SK-N-SH (cell line): ENCODE measurements at regions not wholly inside any gene's neighbourhood (a gene's known extent, or its start where the extent isn't known, plus 50 kb on each side); places are given as distances from the start of the nearest gene placed in this dataset.

Experiments
- EP300 ChIP-seq, 2 experiments: IDR thresholded peaks; 2 replicates each; pipeline versions ENCODE4 v1.4.0 to v1.6.1; 2012; ENCODE audit warnings: borderline replicate concordance in 1 of 2, low read depth in 1 of 2, low read length in 1 of 2
- JUND ChIP-seq: IDR thresholded peaks from 2 replicates; pipeline ENCODE4 v1.4.0; 2012
- POLR2AphosphoS5 ChIP-seq: IDR thresholded peaks from 2 replicates; pipeline ENCODE4 v1.6.1; 2012; ENCODE audit warnings: low read depth, low read length
- RAD21 ChIP-seq: IDR thresholded peaks from 2 replicates; pipeline ENCODE4 v1.6.1; 2012; ENCODE audit warnings: mild to moderate bottlenecking, low read length
- RFX5 ChIP-seq: IDR thresholded peaks from 2 replicates; pipeline ENCODE4 v1.6.1; 2012; ENCODE audit warnings: mild to moderate bottlenecking, improper control_type of control experiment, low read length
- TAF1 ChIP-seq: IDR thresholded peaks from 2 replicates; pipeline ENCODE4 v1.6.1; 2012; ENCODE audit warnings: low read depth, mild to moderate bottlenecking, low read length, moderate library complexity, borderline replicate concordance
- TF ChIP-seq, protein P1 (sequence below): fragments of 150-350 bp; IDR thresholded peaks from 2 replicates; pipeline ENCODE4 v1.6.1; 2017; ENCODE audit warnings: antibody characterized with exemption, low read length, low read depth, borderline replicate concordance
- TF ChIP-seq, protein P2 (sequence below): IDR thresholded peaks from 2 replicates; pipeline ENCODE4; 2012
- TF ChIP-seq, protein P3 (sequence below): fragments of 200-600 bp; sonication (generic); IDR thresholded peaks from 2 replicates; pipeline ENCODE4 v1.6.1; 2017; ENCODE audit warnings: antibody characterized with exemption, mild to moderate bottlenecking, moderate library complexity
- TF ChIP-seq, protein P4 (sequence below): IDR thresholded peaks from 2 replicates; pipeline ENCODE4 v1.4.0; 2012; ENCODE audit warnings: low read depth

DNA sequence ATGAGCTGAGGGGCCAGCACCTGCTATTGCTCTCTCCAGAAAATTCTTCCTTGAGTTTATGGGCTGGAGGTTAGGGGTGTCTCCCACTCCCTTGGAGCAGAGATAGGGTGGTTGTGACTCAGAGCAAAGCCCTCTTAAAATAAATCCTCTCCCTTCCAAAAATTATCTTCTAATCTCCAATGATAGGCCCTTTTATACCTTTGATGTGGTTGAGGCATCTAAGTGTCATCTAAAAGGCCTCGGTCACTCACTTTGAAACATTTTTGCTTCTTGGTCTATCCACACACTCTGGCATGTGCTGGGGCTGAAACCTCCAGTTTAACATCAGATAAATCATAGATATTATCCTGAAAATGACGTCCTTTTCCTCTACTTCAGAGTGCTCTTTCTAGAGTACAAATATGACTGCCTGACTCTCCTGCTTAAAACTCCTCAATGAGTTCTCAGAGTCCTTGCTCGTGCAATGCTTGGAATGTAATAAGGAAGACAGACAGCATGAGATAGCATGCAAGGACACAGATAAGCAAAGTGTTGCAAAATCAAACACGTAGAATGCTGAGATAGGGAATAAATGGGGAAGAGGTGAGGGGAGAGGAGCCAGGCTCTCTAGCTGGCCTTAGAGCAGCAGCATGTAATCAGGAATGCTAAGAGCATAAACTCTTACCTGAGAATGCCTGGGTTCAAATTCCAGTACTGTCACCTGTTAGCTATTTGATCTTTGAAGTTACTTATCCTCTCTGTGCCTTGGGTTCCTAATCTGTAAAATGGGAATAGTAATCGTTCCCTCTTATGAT is 374.1 kb upstream of the CITED2 start:
- TF ChIP-seq, protein P1, sequence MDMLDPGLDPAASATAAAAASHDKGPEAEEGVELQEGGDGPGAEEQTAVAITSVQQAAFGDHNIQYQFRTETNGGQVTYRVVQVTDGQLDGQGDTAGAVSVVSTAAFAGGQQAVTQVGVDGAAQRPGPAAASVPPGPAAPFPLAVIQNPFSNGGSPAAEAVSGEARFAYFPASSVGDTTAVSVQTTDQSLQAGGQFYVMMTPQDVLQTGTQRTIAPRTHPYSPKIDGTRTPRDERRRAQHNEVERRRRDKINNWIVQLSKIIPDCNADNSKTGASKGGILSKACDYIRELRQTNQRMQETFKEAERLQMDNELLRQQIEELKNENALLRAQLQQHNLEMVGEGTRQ: no peak
- TF ChIP-seq, protein P2, sequence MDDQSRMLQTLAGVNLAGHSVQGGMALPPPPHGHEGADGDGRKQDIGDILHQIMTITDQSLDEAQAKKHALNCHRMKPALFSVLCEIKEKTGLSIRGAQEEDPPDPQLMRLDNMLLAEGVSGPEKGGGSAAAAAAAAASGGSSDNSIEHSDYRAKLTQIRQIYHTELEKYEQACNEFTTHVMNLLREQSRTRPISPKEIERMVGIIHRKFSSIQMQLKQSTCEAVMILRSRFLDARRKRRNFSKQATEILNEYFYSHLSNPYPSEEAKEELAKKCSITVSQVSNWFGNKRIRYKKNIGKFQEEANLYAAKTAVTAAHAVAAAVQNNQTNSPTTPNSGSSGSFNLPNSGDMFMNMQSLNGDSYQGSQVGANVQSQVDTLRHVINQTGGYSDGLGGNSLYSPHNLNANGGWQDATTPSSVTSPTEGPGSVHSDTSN: no peak
- TF ChIP-seq TAF1: no peak
- no peak for TF ChIP-seq EP300 (IDR thresholded peaks at IDR 0.05; ENCODE audit: borderline replicate concordance in 1 of 2, low read depth in 1 of 2, low read length in 1 of 2)
- TF ChIP-seq, protein P3, sequence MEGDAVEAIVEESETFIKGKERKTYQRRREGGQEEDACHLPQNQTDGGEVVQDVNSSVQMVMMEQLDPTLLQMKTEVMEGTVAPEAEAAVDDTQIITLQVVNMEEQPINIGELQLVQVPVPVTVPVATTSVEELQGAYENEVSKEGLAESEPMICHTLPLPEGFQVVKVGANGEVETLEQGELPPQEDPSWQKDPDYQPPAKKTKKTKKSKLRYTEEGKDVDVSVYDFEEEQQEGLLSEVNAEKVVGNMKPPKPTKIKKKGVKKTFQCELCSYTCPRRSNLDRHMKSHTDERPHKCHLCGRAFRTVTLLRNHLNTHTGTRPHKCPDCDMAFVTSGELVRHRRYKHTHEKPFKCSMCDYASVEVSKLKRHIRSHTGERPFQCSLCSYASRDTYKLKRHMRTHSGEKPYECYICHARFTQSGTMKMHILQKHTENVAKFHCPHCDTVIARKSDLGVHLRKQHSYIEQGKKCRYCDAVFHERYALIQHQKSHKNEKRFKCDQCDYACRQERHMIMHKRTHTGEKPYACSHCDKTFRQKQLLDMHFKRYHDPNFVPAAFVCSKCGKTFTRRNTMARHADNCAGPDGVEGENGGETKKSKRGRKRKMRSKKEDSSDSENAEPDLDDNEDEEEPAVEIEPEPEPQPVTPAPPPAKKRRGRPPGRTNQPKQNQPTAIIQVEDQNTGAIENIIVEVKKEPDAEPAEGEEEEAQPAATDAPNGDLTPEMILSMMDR: no peak
- no peak for TF ChIP-seq POLR2AphosphoS5
- no peak for TF ChIP-seq RAD21
- TF ChIP-seq, protein P4, sequence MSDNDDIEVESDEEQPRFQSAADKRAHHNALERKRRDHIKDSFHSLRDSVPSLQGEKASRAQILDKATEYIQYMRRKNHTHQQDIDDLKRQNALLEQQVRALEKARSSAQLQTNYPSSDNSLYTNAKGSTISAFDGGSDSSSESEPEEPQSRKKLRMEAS: no peak
- no peak for TF ChIP-seq RFX5
- no peak for TF ChIP-seq JUND
